ENCODE measurements at regions not wholly inside any gene's neighbourhood (a gene's known extent, or its start where the extent isn't known, plus 50 kb on each side); places are given as distances from the start of the nearest gene placed in this dataset.

DNA sequence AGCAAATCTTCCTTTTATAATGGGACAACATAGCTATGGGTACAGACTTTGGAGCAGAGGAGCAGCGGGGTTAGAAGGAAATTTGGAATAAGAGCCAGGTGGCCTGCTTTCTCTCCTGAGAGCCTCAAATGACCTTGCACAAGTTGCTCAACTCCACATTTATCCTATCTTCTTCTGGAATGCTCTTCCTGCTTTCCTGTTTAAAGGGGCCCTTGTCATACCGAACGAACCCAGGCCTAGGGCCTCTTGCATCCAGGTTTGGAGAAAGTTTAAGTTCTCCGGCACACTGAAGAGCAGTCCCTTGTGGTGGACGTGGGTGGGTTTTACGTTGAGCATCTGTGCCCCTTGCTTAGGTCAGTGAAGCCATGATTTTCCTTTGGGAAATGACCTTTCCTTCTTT, 197.9 kb upstream of the NR3C1 start:
- no peak for TF ChIP-seq CTCF (IDR thresholded peaks at IDR 0.05)
- TF ChIP-seq EZH2 (IDR thresholded peaks at IDR 0.05): no peak
